ENCODE measurements at regions not wholly inside any gene's neighbourhood (a gene's known extent, or its start where the extent isn't known, plus 50 kb on each side); places are given as distances from the start of the nearest gene placed in this dataset.

- peaks cover 59% of the 10 kb centered on the region for H3K4me1 Mint-ChIP-seq
- H3K4me3 Mint-ChIP-seq: no peak overlapping the region
- H3K27me3 Mint-ChIP-seq: no peaks in the 10 kb centered on the region
- no peak for DNase-seq
- H3K9me3 Mint-ChIP-seq (ENCODE audit: low read depth): no peaks in the 10 kb centered on the region
- no peak for ATAC-seq
- H3K36me3 Mint-ChIP-seq: no peaks in the 10 kb centered on the region
- CTCF ChIA-PET: no interaction called here
- H3K27ac Mint-ChIP-seq: no peak overlapping the region
Measured at GRCh38 chr5:82355496-82355895, 77.3 kb upstream of the RPS23 start.

GRCh38 chr5:82355053-82355452 is 76.9 kb upstream of the RPS23 start:
- DNase-seq (no peak), ATAC-seq (no peak)
- H3K27me3 Mint-ChIP-seq: no peaks in the 10 kb centered on the region
- H3K4me1 Mint-ChIP-seq: peaks cover 56% of the 10 kb centered on the region
- no peaks in the 10 kb centered on the region for H3K9me3 Mint-ChIP-seq (ENCODE audit: low read depth)
- no peak overlapping the region for H3K27ac Mint-ChIP-seq
- H3K36me3 Mint-ChIP-seq: no peaks in the 10 kb centered on the region
- H3K4me3 Mint-ChIP-seq: no peak overlapping the region
- CTCF ChIA-PET: interaction anchor here (1.0 kb wide), 1 partner anchor 246 kb away, joined by 3 read pairs; no protein-coding TSS in a partner anchor

GRCh38 chr5:82354543-82354942 is 76.4 kb upstream of the RPS23 start:
- no peak overlapping the region for H3K4me3 Mint-ChIP-seq

GRCh38 chr5:82353522-82353921 is 75.4 kb upstream of the RPS23 start:
- DNase-seq: no peak
- no peak for ATAC-seq
- H3K36me3 Mint-ChIP-seq: no peaks in the 10 kb centered on the region
- H3K4me1 Mint-ChIP-seq: peaks cover 50% of the 10 kb centered on the region
- no peaks in the 10 kb centered on the region for H3K9me3 Mint-ChIP-seq (ENCODE audit: low read depth)
- CTCF ChIA-PET: interaction anchor here (1.0 to 1.6 kb wide), 2 partner anchors 12 to 288 kb away, joined by 3 read pairs; no protein-coding TSS in a partner anchor
- H3K4me3 Mint-ChIP-seq: no peak overlapping the region
- H3K27me3 Mint-ChIP-seq: no peaks in the 10 kb centered on the region
- H3K27ac Mint-ChIP-seq: no peak overlapping the region

More at GRCh38 chr5:82354543-82354942, 76.4 kb upstream of the RPS23 start:
- Mint-ChIP-seq H3K9me3 (ENCODE audit: low read depth) (no peaks in the 10 kb centered on the region), H3K27me3 (no peaks in the 10 kb centered on the region), H3K4me1 (peaks cover 53% of the 10 kb centered on the region), H3K27ac (no peak overlapping the region), H3K36me3 (no peaks in the 10 kb centered on the region)
- ATAC-seq (no peak), DNase-seq (no peak)
- CTCF ChIA-PET: interaction anchor here (1.0 kb wide), 1 partner anchor 246 kb away, joined by 3 read pairs; no protein-coding TSS in a partner anchor

- Mint-ChIP-seq H3K4me1 (peaks cover 44% of the 10 kb centered on the region), H3K27ac (no peak overlapping the region), H3K36me3 (no peaks in the 10 kb centered on the region), H3K4me3 (no peak overlapping the region), H3K9me3 (ENCODE audit: low read depth) (no peaks in the 10 kb centered on the region), H3K27me3 (no peaks in the 10 kb centered on the region)
- no peak for DNase-seq
- CTCF ChIA-PET: interaction anchor here (0.6 to 1.6 kb wide), 11 partner anchors 9 to 1209 kb away, joined by 3 to 5 read pairs (median 3); partner anchors contain the start of gene VCAN
- ATAC-seq: no peak
Measured at GRCh38 chr5:82352146-82352791, 74.1 kb upstream of the RPS23 start.

- H3K4me1 Mint-ChIP-seq: peaks cover 41% of the 10 kb centered on the region
- DNase-seq (no peak), ATAC-seq (peak; percentile 73)
Measured at GRCh38 chr5:82351754-82352145, 73.6 kb upstream of the RPS23 start.

GRCh38 chr5:82351297-82351696 is 73.1 kb upstream of the RPS23 start:
- Mint-ChIP-seq H3K4me1 (peaks cover 39% of the 10 kb centered on the region), H3K9me3 (ENCODE audit: low read depth) (no peaks in the 10 kb centered on the region), H3K4me3 (no peak overlapping the region), H3K36me3 (no peaks in the 10 kb centered on the region), H3K27me3 (no peaks in the 10 kb centered on the region), H3K27ac (no peak overlapping the region)
- CTCF ChIA-PET: interaction anchor here (0.7 to 1.6 kb wide), 6 partner anchors 9 to 1120 kb away, joined by 3 to 6 read pairs (median 4); partner anchors contain the start of gene VCAN
- no peak for DNase-seq
- ATAC-seq: no peak

More at GRCh38 chr5:82351754-82352145, 73.6 kb upstream of the RPS23 start:
- Mint-ChIP-seq H3K36me3 (no peaks in the 10 kb centered on the region), H3K4me3 (no peak overlapping the region), H3K27me3 (no peaks in the 10 kb centered on the region), H3K27ac (no peak overlapping the region), H3K9me3 (ENCODE audit: low read depth) (no peaks in the 10 kb centered on the region)
- CTCF ChIA-PET: interaction anchor here (0.6 to 1.6 kb wide), 11 partner anchors 10 to 1210 kb away, joined by 3 to 6 read pairs (median 3); partner anchors contain the start of gene VCAN

- Mint-ChIP-seq H3K36me3 (no peaks in the 10 kb centered on the region), H3K27me3 (peaks cover 2% of the 10 kb centered on the region), H3K4me3 (no peak overlapping the region), H3K27ac (no peak overlapping the region), H3K9me3 (ENCODE audit: low read depth) (no peaks in the 10 kb centered on the region), H3K4me1 (peaks cover 30% of the 10 kb centered on the region)
- ATAC-seq (no peak), DNase-seq (peak; percentile 52)
- CTCF ChIA-PET: interaction anchor here (0.8 to 2.2 kb wide), 5 partner anchors 9 to 445 kb away, joined by 3 to 7 read pairs (median 4); no protein-coding TSS in a partner anchor
Measured at GRCh38 chr5:82349652-82350051, 71.5 kb upstream of the RPS23 start.

- H3K27me3 Mint-ChIP-seq: peaks cover 2% of the 10 kb centered on the region
- H3K27ac Mint-ChIP-seq: no peak overlapping the region
- H3K4me1 Mint-ChIP-seq: peaks cover 25% of the 10 kb centered on the region
- H3K36me3 Mint-ChIP-seq: no peaks in the 10 kb centered on the region
- no peak overlapping the region for H3K4me3 Mint-ChIP-seq
- CTCF ChIA-PET: interaction anchor here (0.6 to 2.2 kb wide), 4 partner anchors 9 to 446 kb away, joined by 3 to 7 read pairs (median 4); no protein-coding TSS in a partner anchor
- ATAC-seq: no peak
- H3K9me3 Mint-ChIP-seq (ENCODE audit: low read depth): no peaks in the 10 kb centered on the region
- no peak for DNase-seq
Measured at GRCh38 chr5:82348784-82349425, 70.8 kb upstream of the RPS23 start.

- DNase-seq (no peak), ATAC-seq (no peak)
- no peaks in the 10 kb centered on the region for H3K36me3 Mint-ChIP-seq
- CTCF ChIA-PET: no interaction called here
- H3K4me1 Mint-ChIP-seq: peaks cover 14% of the 10 kb centered on the region
- no peaks in the 10 kb centered on the region for H3K9me3 Mint-ChIP-seq (ENCODE audit: low read depth)
- H3K27ac Mint-ChIP-seq: no peak overlapping the region
- H3K4me3 Mint-ChIP-seq: no peak overlapping the region
- H3K27me3 Mint-ChIP-seq: peaks cover 4% of the 10 kb centered on the region
Measured at GRCh38 chr5:82347201-82347865, 69.2 kb upstream of the RPS23 start.

- CTCF ChIA-PET: no interaction called here
- no peak overlapping the region for H3K27ac Mint-ChIP-seq
- H3K27me3 Mint-ChIP-seq: peaks cover 8% of the 10 kb centered on the region
- no peak overlapping the region for H3K4me3 Mint-ChIP-seq
- no peaks in the 10 kb centered on the region for H3K36me3 Mint-ChIP-seq
- H3K9me3 Mint-ChIP-seq (ENCODE audit: low read depth): no peaks in the 10 kb centered on the region
- H3K4me1 Mint-ChIP-seq: peaks cover 12% of the 10 kb centered on the region
- DNase-seq: no peak
- no peak for ATAC-seq
Measured at GRCh38 chr5:82346399-82347165, 68.4 kb upstream of the RPS23 start.

- ATAC-seq (no peak), DNase-seq (no peak)
- peaks cover 20% of the 10 kb centered on the region for H3K4me1 Mint-ChIP-seq
- CTCF ChIA-PET: no interaction called here
- H3K4me3 Mint-ChIP-seq: no peak overlapping the region
- H3K9me3 Mint-ChIP-seq (ENCODE audit: low read depth): no peaks in the 10 kb centered on the region
- H3K36me3 Mint-ChIP-seq: no peaks in the 10 kb centered on the region
- peaks cover 11% of the 10 kb centered on the region for H3K27me3 Mint-ChIP-seq
- H3K27ac Mint-ChIP-seq: no peak overlapping the region
Measured at GRCh38 chr5:82345108-82345507, 67.0 kb upstream of the RPS23 start.

GRCh38 chr5:82341325-82341724 is 63.2 kb upstream of the RPS23 start:
- Mint-ChIP-seq H3K27me3 (peaks cover 15% of the 10 kb centered on the region), H3K4me3 (no peak overlapping the region), H3K27ac (no peak overlapping the region), H3K4me1 (peaks cover 12% of the 10 kb centered on the region), H3K9me3 (ENCODE audit: low read depth) (no peaks in the 10 kb centered on the region), H3K36me3 (no peaks in the 10 kb centered on the region)
- ATAC-seq (no peak), DNase-seq (no peak)
- CTCF ChIA-PET: interaction anchor here (1.4 to 1.6 kb wide), 2 partner anchors 10 to 11 kb away, joined by 3 to 6 read pairs; no protein-coding TSS in a partner anchor

Measured in activated CD8-positive, alpha-beta memory T cell treated with anti-CD3 and anti-CD28 coated beads, Interleukin-2, amount 10 ng/mL, durations not matched to agents 7 days and 5 days (primary cell).